AG04450 (cell line): ENCODE measurements at regions not wholly inside any gene's neighbourhood (a gene's known extent, or its start where the extent isn't known, plus 50 kb on each side); places are given as distances from the start of the nearest gene placed in this dataset. TPM values are rescaled to one million over a fixed set of nuclear protein-coding genes. Genes with fewer than 3 reads are reported as not detected.

Source experiments
- CTCF ChIA-PET: fragments of 300-600, 350-600 bp; formaldehyde crosslinking; extraction: SDS; loops from one replicate; lab custom pipeline; 2022; ENCODE audit warnings: antibody characterized with exemption, inconsistent platforms; lab: Charles Lee
- POLR2A ChIA-PET: fragments of 350-600 bp; formaldehyde crosslinking; extraction: SDS; loops from one replicate; lab custom pipeline; 2021; ENCODE audit warnings: antibody characterized with exemption, inconsistent platforms; lab: Yijun Ruan, JAX
- DNase-seq: peaks from one replicate; pipeline ENCODE4 v3.0.0-alpha.2; 2011; ENCODE audit warnings: low read depth, low spot score
- H3K27ac ChIP-seq: one replicate; pipeline ENCODE4 v1.5.1; 2012; ENCODE audit warnings: low read depth, low read length, control low read depth
- H3K27me3 ChIP-seq: one replicate; pipeline ENCODE4 v1.6.0; 2012; ENCODE audit warnings: low read length; ENCODE audit not compliant: control insufficient read depth, insufficient read depth
- H3K4me3 ChIP-seq: 2 replicates; pipeline ENCODE4 v1.5.1; 2011; ENCODE audit warnings: mild to moderate bottlenecking, low read depth, low read length, control low read depth
- H3K9me3 ChIP-seq: 2 replicates; pipeline ENCODE4 v1.5.1; 2012; ENCODE audit warnings: low read length; ENCODE audit not compliant: control insufficient read depth, insufficient read depth
- CTCF ChIP-seq: IDR thresholded peaks from 2 replicates; pipeline ENCODE4 v1.5.1; 2011; ENCODE audit warnings: low read depth, low read length, control low read depth, inconsistent platforms
- small RNA-seq: library from RNA; depleted of rRNA; stranded (forward); fragments of <200 nt; gene quantifications from one replicate; pipeline ENCODE3, GENCODE V24; 2012; ENCODE audit warnings: low read depth; ENCODE audit not compliant: insufficient read length

DNA sequence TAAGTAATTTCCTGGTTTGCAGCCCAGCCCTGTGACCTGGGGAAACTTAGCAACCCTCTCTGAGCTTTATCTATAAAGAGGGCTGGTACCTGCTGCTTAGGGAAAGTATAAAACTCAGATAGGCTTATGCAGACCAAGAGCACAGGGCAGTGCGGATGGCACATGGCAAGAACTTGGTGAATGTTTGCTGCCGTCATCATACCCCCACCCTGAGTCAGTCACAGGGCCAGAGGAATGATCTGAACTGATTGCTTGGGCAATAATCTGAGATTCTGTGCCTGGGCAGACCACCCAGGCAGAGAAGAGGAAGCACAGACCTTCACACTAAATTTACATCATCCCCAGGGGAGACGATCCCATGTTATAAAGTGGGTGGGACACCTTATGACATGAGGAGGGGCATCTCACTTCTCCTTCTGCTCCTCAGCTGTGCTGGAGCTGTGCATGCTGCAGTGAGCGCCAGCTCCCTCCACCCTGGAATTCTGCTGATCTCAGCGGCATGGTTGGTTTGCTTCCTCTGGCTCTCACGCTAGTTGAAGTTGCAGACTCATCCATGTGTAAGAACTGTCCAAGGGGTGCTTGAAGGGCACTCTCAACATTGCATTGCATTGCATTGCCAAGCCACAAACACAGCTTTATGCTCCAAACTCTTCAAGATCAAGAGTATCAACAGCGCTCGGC lies 197.1 kb downstream of the AJAP1 start:
- no peak for DNase-seq
- Histone ChIP-seq H3K9me3 (peaks cover 39% of the 10 kb centered on the region), H3K27ac (no peak overlapping the region), H3K27me3 (no peaks in the 10 kb centered on the region), H3K4me3 (no peak overlapping the region)
- no peak for TF ChIP-seq CTCF
- POLR2A ChIA-PET = no interaction called here
- CTCF ChIA-PET = no interaction called here

DNA sequence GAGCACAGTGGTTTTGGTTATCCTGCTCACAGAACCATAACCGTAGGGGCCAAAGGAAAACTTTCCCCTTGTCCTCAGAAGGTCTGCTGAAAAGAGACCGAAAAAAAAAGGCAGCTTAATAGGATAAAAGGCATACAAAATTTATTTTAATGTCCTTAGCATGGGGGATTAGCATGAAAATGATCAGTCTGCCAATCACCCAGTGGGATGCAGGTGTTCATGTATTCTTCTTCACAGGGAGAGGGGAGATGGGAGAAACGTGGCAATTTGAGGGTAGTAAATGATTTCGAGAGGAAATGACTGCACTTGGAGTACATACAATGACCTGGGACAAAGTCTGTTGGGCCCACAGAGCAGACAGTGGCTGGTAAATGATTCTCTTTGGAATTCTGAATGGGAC lies 194.0 kb downstream of the AJAP1 start:
- ChIA-PET POLR2A (no interaction called here), CTCF (no interaction called here)
- no peaks in the 10 kb centered on the region for H3K27me3 ChIP-seq
- no peak overlapping the region for H3K4me3 ChIP-seq
- no peak overlapping the region for H3K27ac ChIP-seq
- DNase-seq = no peak
- peaks cover 36% of the 10 kb centered on the region for H3K9me3 ChIP-seq
- TF ChIP-seq CTCF = no peak

- ChIA-PET CTCF (no interaction called here), POLR2A (no interaction called here)
- Histone ChIP-seq H3K9me3 (peaks cover 30% of the 10 kb centered on the region), H3K27ac (no peak overlapping the region), H3K4me3 (no peak overlapping the region), H3K27me3 (no peaks in the 10 kb centered on the region)
- no peak for TF ChIP-seq CTCF
- DNase-seq = no peak
These were observed 193.3 kb downstream of the AJAP1 start for GRCh38 chr1:4847711-4848110.

Small RNAs in the stretch of these regions (small RNA-seq; reads per million reads assigned to genes)
- not detected for gene MIR4417
